ENCODE measurements at regions not wholly inside any gene's neighbourhood (a gene's known extent, or its start where the extent isn't known, plus 50 kb on each side); places are given as distances from the start of the nearest gene placed in this dataset.
A peak's percentile ranks its signal among the peaks of the same experiment; 100 is the strongest.

DNA sequence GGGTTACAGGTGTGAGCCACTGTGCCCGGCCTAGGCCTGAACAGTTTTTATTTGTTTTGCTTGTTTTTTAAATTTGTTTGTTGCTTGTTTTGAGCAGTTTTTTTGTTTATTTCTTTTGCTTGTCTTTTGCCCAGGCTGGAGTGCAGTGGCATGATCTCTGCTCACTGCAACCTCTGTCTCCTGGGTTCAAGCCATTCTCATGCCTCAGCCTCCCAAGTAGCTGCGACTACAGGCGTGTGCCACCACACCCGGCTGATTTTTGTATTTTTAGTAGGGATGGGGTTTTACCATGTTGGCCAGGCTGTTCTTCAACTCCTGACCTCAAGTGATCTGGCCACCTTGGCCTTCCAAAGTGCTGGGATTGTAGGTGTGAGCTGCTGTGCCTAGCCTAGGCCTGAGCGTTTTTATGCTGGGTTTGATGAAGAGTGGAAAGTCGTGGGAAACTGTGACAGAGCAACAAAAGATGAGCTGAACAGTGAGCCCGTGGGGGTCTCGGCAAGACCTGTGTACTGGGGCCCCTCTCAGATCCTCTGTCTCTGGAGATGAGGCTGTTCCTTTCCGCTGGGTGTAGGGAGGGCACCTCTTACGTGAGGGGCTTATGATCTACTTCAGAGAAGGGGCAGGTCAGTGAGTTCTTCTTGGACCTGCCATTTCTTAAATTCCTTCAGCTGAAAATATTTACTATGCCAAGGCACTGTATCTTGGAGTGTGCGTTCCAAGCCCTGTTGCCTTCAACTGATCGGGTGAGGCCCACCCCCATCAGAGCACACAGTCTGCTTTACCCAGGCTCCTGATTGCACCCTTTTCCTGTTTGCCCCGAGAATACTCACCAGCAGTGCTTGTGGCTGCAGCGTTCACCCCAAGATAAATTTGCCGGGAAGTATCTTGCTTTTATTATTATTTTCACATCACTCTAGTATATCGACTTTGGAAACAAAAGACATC lies 322.1 kb downstream of the SEC14L1 start:
- H3K36me3 ChIP-seq (ENCODE audit: control insufficient read depth in 2 of 4, insufficient read depth in 4 of 4, low read length in 3 of 4), result no peaks in the 10 kb centered on the region
- no peak overlapping the region for H2AFZ ChIP-seq (ENCODE audit: low read length)
- no peak overlapping the region for H4K5ac ChIP-seq (ENCODE audit: insufficient read length, low read depth, low read length)
- H3K27ac ChIP-seq (ENCODE audit: low read depth, low read length), result no peak overlapping the region
- H3K23ac ChIP-seq (ENCODE audit: insufficient read length), result no peak overlapping the region
- no peak overlapping the region for H3K4me3 ChIP-seq (ENCODE audit: extremely low read depth in 1 of 4, insufficient read depth in 2 of 4, low read depth in 3 of 4, low read length in 4 of 4)
- CTCF ChIA-PET (ENCODE audit: partially characterized antibody), result interaction anchor here (1.2 to 2.2 kb wide), 5 partner anchors 9 to 38 kb away, joined by 3 to 9 read pairs (median 4); no protein-coding TSS in a partner anchor
- H3K56ac ChIP-seq (replicated peaks; ENCODE audit: insufficient read length, low read depth, low read length), result no peak overlapping the region
- no peak overlapping the region for H3K4ac ChIP-seq (replicated peaks; ENCODE audit: insufficient read length, low read depth, low read length)
- POLR2A ChIA-PET (ENCODE audit: partially characterized antibody), result no interaction called here
- no peak overlapping the region for H2BK12ac ChIP-seq (ENCODE audit: low read depth, low read length)
- FAIRE-seq (no peak), DNase-seq (ENCODE audit: low read depth in 1 of 2, low spot score in 2 of 2) (no peak)
- no peak overlapping the region for H3K14ac ChIP-seq (ENCODE audit: insufficient read length)
- no peak overlapping the region for H2AK5ac ChIP-seq (ENCODE audit: low read depth, low read length)
- H3K79me1 ChIP-seq (ENCODE audit: low read depth, low read length), result peaks cover 8% of the 10 kb centered on the region
- H3K18ac ChIP-seq (ENCODE audit: extremely low read depth, low read length), result no peak overlapping the region
- no peak overlapping the region for H3K9ac ChIP-seq (replicated peaks in 1 of 4; ENCODE audit: extremely low read depth in 1 of 4, low read depth in 3 of 4, low read length in 3 of 4)
- 0 out of 2 replicates have a peak overlapping the region, but pooled peaks have one; percentile 61 for H2BK15ac ChIP-seq (ENCODE audit: low read length)
- no peak overlapping the region for H2BK120ac ChIP-seq (replicated peaks; ENCODE audit: low read depth, low read length)
- peaks cover 7 to 80% of the 10 kb centered on the region in 2 experiments; a peak in 3 of 4 replicates for H3K79me2 ChIP-seq (ENCODE audit: control insufficient read depth in 1 of 2, insufficient read depth in 2 of 2, low read length in 2 of 2)
- H4K91ac ChIP-seq (replicated peaks; ENCODE audit: insufficient read length, low read length), result no peak overlapping the region
- H3K27me3 ChIP-seq (replicated peaks in 1 of 4; ENCODE audit: control insufficient read depth in 3 of 4, extremely low read depth in 1 of 4, insufficient read depth in 3 of 4, low read length in 3 of 4), result no peaks in the 10 kb centered on the region
- H3K4me2 ChIP-seq (ENCODE audit: insufficient read depth in 1 of 2, low read depth in 2 of 2, low read length in 2 of 2), result no peak overlapping the region
- H3K4me1 ChIP-seq (replicated peaks in 1 of 4; ENCODE audit: control insufficient read depth in 3 of 4, insufficient read depth in 4 of 4, low read length in 3 of 4), result peaks cover 14 to 33% (median 27%) of the 10 kb centered on the region in 4 experiments
- H3K23me2 ChIP-seq (ENCODE audit: low read depth, low read length), result 0 out of 2 replicates have a peak, but pooled peaks cover 2% of the 10 kb centered on the region
- H4K8ac ChIP-seq (ENCODE audit: extremely low read depth, insufficient read depth, low read length), result peak overlapping the region; percentile 7; the same call in 1 of the 2 replicates
- no peaks in the 10 kb centered on the region for H3K9me3 ChIP-seq (ENCODE audit: insufficient read depth in 2 of 2, low read depth in 1 of 2, low read length in 1 of 2)
- H2BK5ac ChIP-seq (ENCODE audit: low read depth, low read length), result no peak overlapping the region
- H4K20me1 ChIP-seq (replicated peaks in 1 of 2; ENCODE audit: control insufficient read depth in 1 of 2, insufficient read depth in 2 of 2, low read length in 2 of 2), result peaks cover 6 to 13% of the 10 kb centered on the region in 2 experiments
- TF ChIP-seq CREB1 (IDR thresholded peaks at IDR 0.05), result no peak
- 0 out of 2 replicates have a peak, but pooled peaks have one; percentile 19 for TF ChIP-seq KDM1A (IDR thresholded peaks at IDR 0.05; ENCODE audit: borderline replicate concordance, low read length)
- no peak for TF ChIP-seq NRF1 (IDR thresholded peaks at IDR 0.05; ENCODE audit: low read depth, low read length)
- no peak for TF ChIP-seq SIX5 (IDR thresholded peaks at IDR 0.05; ENCODE audit: low read depth, low read length)
- no peak for TF ChIP-seq TAF1 (IDR thresholded peaks at IDR 0.05; ENCODE audit: low read depth, low read length)
- no peak for TF ChIP-seq ZNF274 (IDR thresholded peaks at IDR 0.05; ENCODE audit: borderline replicate concordance, extremely low read depth, low read length)
- TF ChIP-seq ATF3 (IDR thresholded peaks at IDR 0.05; ENCODE audit: insufficient read depth, low read depth, low read length), result no peak
- 89% methylated on average over 16 of the region's 16 CpGs; no CpG with 5 or more reads in 1 of the 2 experiments for WGBS, 2 experiments (ENCODE audit: extremely low coverage in 1 of 2, insufficient coverage in 1 of 2, insufficient read length in 1 of 2, insufficient replicate concordance in 2 of 2, low coverage in 1 of 2, low lambda C conversion rate in 2 of 2, missing lambda C conversion rate in 1 of 2)
- no peak overlapping the region for H2BK20ac ChIP-seq (ENCODE audit: low read length)
